ENCODE measurements at regions not wholly inside any gene's neighbourhood (a gene's known extent, or its start where the extent isn't known, plus 50 kb on each side); places are given as distances from the start of the nearest gene placed in this dataset.
"Not testable (repeated sequence)": the region's sequence is repeated elsewhere in the genome, so short reads cannot be mapped to it uniquely, and the experiment has no call there.

GRCh38 chr3:17872457-17872856, 130.0 kb upstream of the TBC1D5 start:
- DNase-seq: no peak

GRCh38 chr3:17865631-17866030, 123.2 kb upstream of the TBC1D5 start:
- DNase-seq: no peak

DNA sequence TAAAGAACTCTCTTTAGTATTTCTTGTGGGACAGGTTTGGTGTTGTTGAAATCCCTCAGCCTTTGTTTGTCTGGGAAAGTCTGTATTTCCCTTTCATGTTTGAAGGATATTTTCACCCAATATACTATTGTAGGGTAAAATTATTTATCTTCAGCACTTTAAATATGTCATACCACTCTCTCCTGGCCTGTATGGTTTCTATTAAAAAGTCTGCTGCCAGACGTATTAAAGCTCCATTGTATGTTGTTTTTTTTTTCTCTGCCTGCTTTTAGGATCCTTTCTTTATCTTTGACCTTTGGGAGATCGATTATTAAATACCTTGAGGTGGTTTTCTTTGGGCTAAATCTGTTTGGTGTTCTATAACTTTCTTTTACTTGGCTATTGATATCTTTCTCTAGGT, 119.0 kb upstream of the TBC1D5 start:
- no peak for DNase-seq

- DNase-seq: not testable (repeated sequence)
Observed at GRCh38 chr3:17860840-17861471, 118.5 kb upstream of the TBC1D5 start.

- DNase-seq: no peak
Observed at GRCh38 chr3:17852217-17852616, 109.8 kb upstream of the TBC1D5 start.

DNA sequence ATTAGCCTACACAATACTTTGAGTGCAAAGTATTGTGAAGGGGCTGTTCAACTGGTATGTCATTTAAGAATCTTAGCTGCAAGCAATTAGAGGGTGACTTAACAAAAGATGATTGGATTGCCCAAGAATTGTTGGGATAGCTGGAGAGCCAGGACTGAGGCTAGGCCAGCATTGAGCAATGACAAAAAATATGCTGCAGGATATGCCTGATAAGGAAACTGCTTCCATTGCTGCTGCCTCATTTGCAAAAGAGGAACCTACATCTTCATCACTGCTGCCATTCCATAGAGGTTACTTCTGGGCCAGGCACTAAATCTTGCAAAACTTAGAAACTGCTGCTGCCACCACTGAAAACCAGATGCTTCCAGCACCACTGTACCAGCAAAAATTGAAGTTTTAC, 108.0 kb upstream of the TBC1D5 start:
- no peak for DNase-seq

- no peak for DNase-seq
Observed at GRCh38 chr3:17848102-17848501, 105.7 kb upstream of the TBC1D5 start.

DNA sequence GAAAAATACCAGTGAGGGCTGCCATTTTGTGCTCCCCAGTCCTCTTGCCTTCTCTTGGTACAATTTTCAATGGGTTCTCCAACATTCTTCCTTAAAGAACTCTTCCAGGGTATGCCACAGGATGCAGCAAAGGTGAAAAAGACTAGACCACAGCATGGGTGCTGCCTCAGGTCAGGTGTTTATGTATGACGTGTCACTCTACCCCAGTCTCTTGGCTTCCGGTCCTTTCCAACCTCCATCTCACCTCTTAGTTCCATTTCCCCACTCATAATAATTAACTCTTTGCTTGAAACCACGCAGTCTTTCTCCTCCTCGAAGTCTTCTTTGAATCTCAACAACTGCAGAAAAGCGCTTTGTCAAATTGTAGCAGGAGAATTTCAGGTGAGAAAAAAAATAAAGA, 104.7 kb upstream of the TBC1D5 start:
- DNase-seq: no peak

GRCh38 chr3:17846466-17846865, 104.0 kb upstream of the TBC1D5 start:
- no peak for DNase-seq

GRCh38 chr3:17845026-17845812, 102.8 kb upstream of the TBC1D5 start:
- no peak for DNase-seq

- DNase-seq: no peak
Observed at GRCh38 chr3:17844236-17844635, 101.8 kb upstream of the TBC1D5 start.

GRCh38 chr3:17841190-17841828, 98.9 kb upstream of the TBC1D5 start:
- DNase-seq: peak; percentile 59

- DNase-seq: no peak
Observed at GRCh38 chr3:17840651-17841050, 98.2 kb upstream of the TBC1D5 start.

DNA sequence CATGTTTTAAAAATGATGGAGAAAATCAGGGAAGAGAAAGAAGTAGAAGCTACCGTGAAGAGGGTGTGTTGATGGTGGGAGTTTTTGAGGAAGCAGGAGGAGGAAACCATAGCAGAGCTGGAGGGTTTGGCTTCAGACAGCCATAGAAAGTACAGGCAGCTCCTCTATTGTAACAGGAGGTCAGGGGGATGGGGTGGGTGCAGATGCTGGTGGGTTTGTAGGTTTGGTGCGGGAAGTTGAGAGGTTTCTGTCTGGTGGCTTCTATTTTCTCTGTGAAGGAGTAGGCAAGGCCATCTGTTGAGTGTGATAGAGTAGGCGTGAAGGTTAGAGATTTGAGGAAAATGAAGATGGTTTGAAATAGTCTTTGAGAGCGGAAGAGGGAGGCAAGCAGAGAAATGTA, 97.7 kb upstream of the TBC1D5 start:
- no peak for DNase-seq

DNA sequence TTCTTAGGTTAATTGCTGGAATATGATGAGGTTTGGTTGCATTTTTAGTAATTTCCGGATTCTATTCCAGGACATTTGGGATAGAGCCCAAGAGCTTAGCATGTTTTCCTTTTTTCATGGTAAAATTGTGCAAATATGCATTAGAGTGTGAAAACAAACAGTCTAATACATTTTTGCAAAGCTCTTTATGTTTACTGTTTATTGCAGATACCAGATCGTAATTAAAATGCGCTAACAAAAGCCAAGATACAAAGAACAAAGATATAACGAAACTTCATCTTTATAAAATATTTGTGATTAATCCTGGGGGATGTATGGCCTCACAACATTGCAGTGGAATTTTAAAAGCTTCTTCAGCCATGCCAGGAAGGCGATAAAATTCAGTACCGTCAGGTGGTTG, 94.5 kb upstream of the TBC1D5 start:
- no peak for DNase-seq

DNA sequence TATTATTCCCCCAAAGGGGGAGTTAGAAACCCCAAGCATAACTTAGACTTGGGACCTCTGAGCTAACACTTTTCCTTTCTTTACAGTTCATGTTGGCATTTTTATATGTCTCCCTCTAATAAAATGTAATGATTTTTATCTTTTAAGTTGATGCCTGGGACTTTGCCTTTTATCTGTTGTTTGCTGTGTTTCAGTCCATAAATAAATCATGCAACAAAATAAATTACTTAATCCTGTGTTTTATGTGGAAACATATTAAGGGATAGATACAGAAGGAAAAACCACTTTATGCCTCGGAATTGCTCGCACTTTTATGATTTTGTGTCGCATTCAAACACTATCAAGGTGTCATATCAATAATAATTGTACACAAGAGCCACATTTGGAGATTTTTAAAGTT, 93.7 kb upstream of the TBC1D5 start:
- no peak for DNase-seq

DNA sequence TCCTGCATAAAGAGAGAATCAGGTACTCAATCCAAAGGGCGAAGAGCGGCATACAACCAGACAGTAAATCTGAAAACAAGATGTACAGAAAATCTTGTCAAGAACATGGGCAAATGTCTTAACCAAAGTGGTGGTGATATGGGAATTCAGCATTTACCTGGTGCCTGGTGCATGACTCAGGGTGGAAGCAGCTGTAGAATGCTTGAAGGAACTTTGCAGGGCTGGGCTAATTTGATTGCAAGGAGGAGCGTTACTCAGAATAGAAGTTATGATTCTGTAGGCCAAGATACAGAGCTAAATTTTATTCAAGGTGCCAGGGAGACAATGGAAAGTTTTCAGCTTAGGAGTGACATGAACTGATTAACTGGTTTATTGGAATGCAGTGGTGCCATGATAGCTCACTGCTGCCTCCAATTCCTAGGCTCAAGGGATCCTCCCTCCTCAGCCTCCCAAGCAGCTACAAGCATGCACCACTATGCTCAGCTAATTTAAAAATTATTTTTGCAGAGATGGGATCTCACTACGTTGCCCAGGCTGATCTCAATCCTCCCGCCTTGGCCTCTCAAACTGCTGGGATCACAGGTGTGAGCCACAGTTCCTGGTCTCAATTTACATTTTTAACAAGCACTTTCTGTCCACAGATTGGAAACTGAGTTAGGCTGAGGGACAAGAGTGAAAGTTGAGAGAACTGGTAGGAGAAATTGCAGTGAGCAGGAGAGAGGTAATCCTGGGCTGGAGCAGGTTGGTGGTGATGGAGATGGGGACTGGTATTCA, 91.5 kb upstream of the TBC1D5 start:
- DNase-seq: no peak

DNA sequence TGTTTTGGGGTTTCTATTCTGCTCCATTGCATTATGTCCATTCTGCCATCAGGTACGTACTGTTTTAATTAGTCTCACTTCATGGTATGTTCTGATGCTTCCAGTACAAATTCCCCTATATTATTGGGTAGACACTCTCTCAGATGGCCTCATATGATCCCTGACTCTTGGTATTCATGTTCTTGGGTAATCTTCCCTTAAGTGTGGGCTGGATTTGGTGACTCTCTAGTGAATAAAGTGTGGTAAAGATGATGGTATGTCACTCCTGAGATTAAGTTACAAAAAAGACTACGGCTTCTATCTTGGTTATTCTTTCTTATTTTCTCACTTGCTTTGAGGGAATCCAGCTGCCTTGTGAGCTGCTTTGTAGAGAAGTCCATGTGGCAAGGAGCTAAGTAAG, 89.6 kb upstream of the TBC1D5 start:
- no peak for DNase-seq

DNA sequence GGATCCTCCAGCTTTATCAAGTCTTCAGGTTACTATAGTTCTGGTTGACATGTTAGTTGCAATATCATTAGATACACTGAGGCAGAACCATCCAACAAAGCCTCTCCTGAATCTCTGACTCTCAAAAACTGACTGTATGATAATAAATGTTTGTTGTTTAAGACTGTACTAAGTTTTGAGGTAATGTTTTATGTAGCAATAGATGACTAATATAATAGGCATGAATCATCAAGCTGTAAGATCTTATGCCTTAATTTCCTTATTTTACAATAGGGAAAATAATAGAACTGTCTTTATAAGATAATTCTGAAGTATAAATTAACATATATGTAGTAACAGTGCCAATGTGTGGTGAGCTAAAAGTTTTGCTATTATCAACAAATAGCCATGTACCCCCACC, 88.9 kb upstream of the TBC1D5 start:
- no peak for DNase-seq

GRCh38 chr3:17830788-17831187, 88.4 kb upstream of the TBC1D5 start:
- DNase-seq: no peak

DNA sequence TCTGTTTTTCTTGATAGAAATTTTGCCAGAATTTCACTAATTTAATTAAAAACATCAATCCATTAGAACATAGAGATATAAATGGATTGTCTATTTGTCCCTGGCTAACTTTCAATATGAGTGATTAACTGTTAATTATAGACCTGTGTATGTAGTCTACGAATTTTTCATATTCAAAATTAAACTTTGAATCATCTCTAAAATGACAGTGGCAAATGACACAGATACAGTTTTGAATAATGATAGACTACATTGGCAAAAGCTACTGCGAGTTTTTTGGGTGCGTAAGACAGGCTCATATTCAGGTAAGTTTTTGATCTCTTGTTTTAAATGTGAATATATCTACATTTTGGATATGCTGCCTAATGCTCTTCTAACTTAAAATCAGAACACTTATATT, 86.0 kb upstream of the TBC1D5 start:
- no peak for DNase-seq

GRCh38 chr3:17825298-17825697, 82.9 kb upstream of the TBC1D5 start:
- DNase-seq: no peak

DNA sequence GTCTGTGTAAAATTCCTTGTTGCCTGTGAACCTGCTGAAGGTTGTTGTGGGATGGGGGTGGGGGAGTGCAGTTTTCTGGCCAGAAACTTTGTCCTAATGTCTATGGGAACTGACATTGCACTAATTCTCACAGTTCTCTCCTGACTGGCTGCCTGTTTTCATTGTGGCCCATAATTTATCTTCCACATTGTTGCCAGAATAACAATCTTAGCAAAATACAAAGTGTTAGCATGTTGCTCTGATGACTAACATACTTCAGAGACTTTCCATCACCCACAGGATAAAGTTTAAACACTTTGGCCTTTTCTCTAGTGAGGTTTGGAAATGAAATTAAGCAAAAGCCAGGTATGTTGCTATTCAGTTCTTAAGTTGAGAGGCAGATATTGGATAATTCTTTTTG, 81.4 kb upstream of the TBC1D5 start:
- DNase-seq: no peak
